ENCODE measurements at regions not wholly inside any gene's neighbourhood (a gene's known extent, or its start where the extent isn't known, plus 50 kb on each side); places are given as distances from the start of the nearest gene placed in this dataset.

GRCh38 chr13:62696490-62696889 lies 1280.8 kb upstream of the PCDH20 start:
- H4K8ac ChIP-seq (replicated peaks; ENCODE audit: insufficient read length, low read depth, low read length): no peak overlapping the region
- H2BK12ac ChIP-seq (ENCODE audit: insufficient read length, low read depth, low read length): no peak overlapping the region
- H3K9ac ChIP-seq (ENCODE audit: extremely low read depth, insufficient read length, low read length): no peak overlapping the region
- no peak for TF ChIP-seq CTCF (conservative IDR thresholded peaks at IDR 0.05)
- Mint-ChIP-seq H3K27ac (no peak overlapping the region), H3K9me3 (peaks cover 0 to 3% of the 10 kb centered on the region in 2 experiments; a peak in 1 of 5 replicates), H3K27me3 (ENCODE audit: low read depth) (no peaks in the 10 kb centered on the region), H3K4me1 (peaks cover 10% of the 10 kb centered on the region in 2 experiments), H3K4me3 (no peak overlapping the region), H3K36me3 (ENCODE audit: insufficient read depth in 1 of 3, low read depth in 3 of 3) (no peaks in the 10 kb centered on the region)
- no peak overlapping the region for H3K27ac ChIP-seq (ENCODE audit: insufficient read length, low read depth, low read length)
- no peak overlapping the region for H2BK15ac ChIP-seq (ENCODE audit: low read depth, low read length)
- no peak overlapping the region for H4K5ac ChIP-seq (ENCODE audit: insufficient read length, low read depth, low read length)
- no peak overlapping the region for H4K91ac ChIP-seq (ENCODE audit: insufficient read length, low read depth, low read length)
- H2BK120ac ChIP-seq (ENCODE audit: low read depth, low read length, poor library complexity, severe bottlenecking): no peak overlapping the region
- H3K14ac ChIP-seq (ENCODE audit: insufficient read depth, low read length): no peak overlapping the region
- DNase-seq: no peak
- H3K56ac ChIP-seq (ENCODE audit: insufficient read length, low read depth, low read length): no peak overlapping the region
- no peak overlapping the region for H2AK5ac ChIP-seq (ENCODE audit: insufficient read length, low read length)
- H3K79me2 ChIP-seq (ENCODE audit: insufficient read depth, low read length): no peaks in the 10 kb centered on the region
- H3K4me2 ChIP-seq (ENCODE audit: insufficient read depth, insufficient read length, low read length): no peak overlapping the region
- H3K23ac ChIP-seq (ENCODE audit: insufficient read length, low read depth, low read length): no peak overlapping the region
- H3K79me1 ChIP-seq (ENCODE audit: insufficient read depth, low read depth, low read length, poor library complexity, severe bottlenecking): no peaks in the 10 kb centered on the region
- no peak overlapping the region for H3K4ac ChIP-seq (ENCODE audit: low read depth, low read length)
- H3K9me3 ChIP-seq (ENCODE audit: control insufficient read depth, low read depth, low read length): no peaks in the 10 kb centered on the region
- no peaks in the 10 kb centered on the region for H3K4me1 ChIP-seq (ENCODE audit: insufficient read depth, low read length)
- H2BK5ac ChIP-seq (ENCODE audit: insufficient read length, low read length): no peak overlapping the region
- no peaks in the 10 kb centered on the region for H4K20me1 ChIP-seq (ENCODE audit: control insufficient read depth, insufficient read depth, insufficient read length)
- no peaks in the 10 kb centered on the region for H3K23me2 ChIP-seq (ENCODE audit: insufficient read length, low read depth, low read length, poor library complexity, severe bottlenecking)
- no peak overlapping the region for H3K18ac ChIP-seq (ENCODE audit: insufficient read length, low read depth, low read length)
- H2AFZ ChIP-seq (ENCODE audit: low read length): no peak overlapping the region
- H3T11ph ChIP-seq (ENCODE audit: low read length): no peak overlapping the region
- H2BK20ac ChIP-seq (ENCODE audit: low read depth, low read length, poor library complexity, severe bottlenecking): no peak overlapping the region
- H3K27me3 ChIP-seq (ENCODE audit: insufficient read depth, low read length): no peaks in the 10 kb centered on the region
